Mucosa of descending colon (tissue), 3 donors: ENCODE measurements at regions not wholly inside any gene's neighbourhood (a gene's known extent, or its start where the extent isn't known, plus 50 kb on each side); places are given as distances from the start of the nearest gene placed in this dataset.

Experiments used
- ATAC-seq: fragments of 200-7000 bp; cut with Tn5 transposase; one replicate; pipeline ENCODE4 v1.9.1; 2020; ENCODE audit warnings: mild to moderate bottlenecking, moderate library complexity
- DNase-seq, 3 donors: peaks; one replicate each; pipeline ENCODE4 v3.0.0-alpha.2; 2020
- H3K36me3 ChIP-seq: fragments of 200-600 bp; one replicate; pipeline ENCODE4 v1.8.0; 2021; ENCODE audit warnings: low read depth, mild to moderate bottlenecking
- H3K4me1 ChIP-seq: fragments of 200-600 bp; one replicate; pipeline ENCODE4 v1.8.0; 2021; ENCODE audit warnings: low read depth, mild to moderate bottlenecking
- H3K4me3 ChIP-seq: fragments of 200-600 bp; one replicate; pipeline ENCODE4 v1.8.0; 2021; ENCODE audit warnings: mild to moderate bottlenecking
- H3K9me3 ChIP-seq: fragments of 200-600 bp; one replicate; pipeline ENCODE4 v1.8.0; 2021; ENCODE audit warnings: mild to moderate bottlenecking
- CTCF ChIP-seq: fragments of 200-600 bp; IDR thresholded peaks from one replicate; pipeline ENCODE4 v1.8.0; 2022; ENCODE audit warnings: antibody characterized with exemption, mild to moderate bottlenecking
- intact Hi-C, 2 donors: fragments of 100-400 bp; cut with DNase I in 1 of 2; cut with micrococcal nuclease in 1 of 2; formaldehyde crosslinking; loops; one replicate each; pipeline versions ENCODE4 v1.11.0 to v1.11.1; 2022; cut with DNase I, micrococcal nuclease
- donor health status: DM: no; HTN: no; CAD: no; lungs with moderate emphysema.
- donor health status: DM: no; HTN: no; CAD: no.
- donor health status: DM: no; HTN: yes; CAD: no.

DNA sequence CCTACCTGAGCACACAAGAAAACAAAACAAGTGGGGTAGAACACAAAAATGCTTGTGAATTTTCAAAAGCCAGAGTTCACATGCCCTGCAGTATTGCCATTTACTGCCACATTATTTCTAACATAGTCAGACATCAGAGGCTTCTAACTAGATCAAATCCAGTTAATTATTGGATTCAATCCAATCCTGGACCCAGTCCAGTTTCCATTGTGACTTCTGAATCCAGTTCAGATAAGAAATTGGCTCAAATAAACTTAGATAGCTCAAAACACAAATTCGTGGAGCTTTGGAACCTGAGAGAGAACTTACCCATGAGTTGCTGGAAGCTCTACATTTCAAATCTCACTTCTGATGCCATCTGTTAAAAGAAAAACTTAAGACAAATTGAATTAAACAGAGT lies 85.2 kb upstream of the ANKEF1 start:
- TF ChIP-seq CTCF = no peak
- DNase-seq = no peak
- ATAC-seq = no peak

GRCh38 chr20:9945408-9945807 lies 89.4 kb upstream of the ANKEF1 start:
- Histone ChIP-seq H3K36me3 (no peaks in the 10 kb centered on the region), H3K4me3 (no peak overlapping the region), H3K4me1 (no peaks in the 10 kb centered on the region), H3K9me3 (no peaks in the 10 kb centered on the region)
- ATAC-seq (no peak), DNase-seq (no peak)
- intact Hi-C loops = no loop called here
- no peak for TF ChIP-seq CTCF

More for the DNA sequence above, 85.2 kb upstream of the ANKEF1 start:
- Histone ChIP-seq H3K4me3 (no peak overlapping the region), H3K9me3 (no peaks in the 10 kb centered on the region), H3K4me1 (no peaks in the 10 kb centered on the region), H3K36me3 (no peaks in the 10 kb centered on the region)
- intact Hi-C loops = no loop called here

DNA sequence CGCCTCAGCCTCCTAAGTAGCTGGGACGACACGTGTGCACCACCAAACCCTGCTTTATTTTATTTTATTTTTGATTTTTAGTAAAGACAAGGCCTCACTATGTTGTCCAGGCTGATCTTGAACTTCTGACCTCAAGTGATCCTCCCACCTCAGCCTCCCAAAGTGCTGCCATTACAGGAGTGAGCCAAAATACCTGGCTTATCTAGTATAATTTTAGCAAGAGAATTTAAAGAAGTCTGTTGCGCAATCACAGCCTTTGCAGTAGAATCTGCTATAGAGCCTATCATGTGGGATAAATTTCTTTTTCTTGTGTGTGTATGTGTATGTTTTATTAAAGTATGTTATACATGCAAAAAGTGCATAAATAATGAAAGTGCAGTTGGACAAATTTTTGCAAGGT lies 92.1 kb upstream of the ANKEF1 start:
- intact Hi-C loops = no loop called here
- TF ChIP-seq CTCF = no peak
- no peaks in the 10 kb centered on the region for H3K9me3 ChIP-seq

DNA sequence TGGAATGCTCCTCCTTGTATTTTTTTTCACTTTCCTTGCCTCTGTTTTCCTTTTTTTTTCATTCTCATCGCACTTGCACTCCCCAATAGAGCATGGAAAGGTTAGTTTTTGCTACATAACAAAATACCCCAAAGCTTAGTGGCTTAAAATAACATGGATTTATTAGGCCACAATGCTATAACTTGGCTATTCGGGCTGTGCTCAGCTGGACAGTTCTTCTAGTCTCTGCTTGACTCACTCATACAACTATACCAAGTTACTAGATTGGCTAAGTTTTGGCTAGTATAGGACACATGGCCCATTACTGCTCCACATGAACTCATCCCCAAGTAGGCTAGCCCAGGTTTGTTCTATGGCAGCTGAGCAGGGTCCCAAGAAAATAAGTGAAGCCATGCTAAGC lies 94.5 kb upstream of the ANKEF1 start:
- Histone ChIP-seq H3K4me3 (no peak overlapping the region), H3K9me3 (no peaks in the 10 kb centered on the region), H3K36me3 (no peaks in the 10 kb centered on the region), H3K4me1 (no peaks in the 10 kb centered on the region)
- no peak for ATAC-seq
- intact Hi-C loops = no loop called here
- TF ChIP-seq CTCF = no peak
- DNase-seq = no peak

More for the DNA sequence above, 92.1 kb upstream of the ANKEF1 start:
- DNase-seq = no peak
- Histone ChIP-seq H3K4me1 (no peaks in the 10 kb centered on the region), H3K4me3 (no peak overlapping the region), H3K36me3 (no peaks in the 10 kb centered on the region)
- ATAC-seq = no peak

GRCh38 chr20:9939231-9939630 lies 95.6 kb upstream of the ANKEF1 start:
- TF ChIP-seq CTCF = no peak
- DNase-seq (no peak), ATAC-seq (no peak)
- Histone ChIP-seq H3K9me3 (no peaks in the 10 kb centered on the region), H3K36me3 (no peaks in the 10 kb centered on the region), H3K4me1 (no peaks in the 10 kb centered on the region), H3K4me3 (no peak overlapping the region)
- intact Hi-C loops = no loop called here

DNA sequence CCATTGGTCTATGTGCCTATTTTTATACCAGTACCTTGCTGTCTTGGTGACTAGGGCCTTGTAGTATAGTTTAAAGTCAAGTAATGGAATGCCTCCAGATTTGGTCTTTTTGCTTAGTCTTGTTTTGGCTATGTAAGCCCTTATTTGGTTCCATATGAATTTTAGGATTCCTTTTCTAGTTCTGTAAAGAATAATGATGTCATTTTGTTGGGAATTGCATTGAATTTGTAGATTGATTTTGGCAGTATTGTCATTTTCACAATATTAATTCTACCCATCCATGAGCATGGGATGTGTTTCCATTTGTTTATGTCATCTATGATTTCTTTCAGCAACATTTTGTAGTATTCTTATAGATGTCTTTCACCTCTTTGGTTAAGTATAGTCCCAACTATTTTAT lies 96.4 kb upstream of the PAK5 start:
- H3K4me3 ChIP-seq = no peak overlapping the region
- H3K4me1 ChIP-seq = no peaks in the 10 kb centered on the region
- H3K36me3 ChIP-seq = no peaks in the 10 kb centered on the region
- TF ChIP-seq CTCF = no peak
- ATAC-seq (no peak), DNase-seq (no peak)
- intact Hi-C loops = no loop called here
- H3K9me3 ChIP-seq = no peaks in the 10 kb centered on the region
